HepG2 (cell line): ENCODE measurements at regions not wholly inside any gene's neighbourhood (a gene's known extent, or its start where the extent isn't known, plus 50 kb on each side); places are given as distances from the start of the nearest gene placed in this dataset.

Experiments used
- E2F5 ChIP-seq: sonication (generic); formaldehyde crosslinking; conservative IDR thresholded peaks from 2 replicates; pipeline ENCODE4 v1.4.0; 2020; ENCODE audit warnings: missing genetic modification reagents
- FOSL1 ChIP-seq: sonication (generic); formaldehyde crosslinking; IDR thresholded peaks from 2 replicates; pipeline ENCODE4 v1.9.0; 2021; ENCODE audit warnings: missing genetic modification reagents, borderline replicate concordance
- FOXC1 ChIP-seq: sonication (generic); formaldehyde crosslinking; IDR thresholded peaks from 2 replicates; pipeline ENCODE4 v1.8.0; 2022; ENCODE audit warnings: mild to moderate bottlenecking, missing genetic modification reagents, borderline replicate concordance
- FOXK1 ChIP-seq: sonication (generic); formaldehyde crosslinking; IDR thresholded peaks from 2 replicates; pipeline ENCODE4 v1.4.0; 2020; ENCODE audit warnings: low read depth, missing genetic modification reagents, borderline replicate concordance
- RAD21 ChIP-seq: fragments of 450-650 bp; formaldehyde crosslinking; IDR thresholded peaks from 2 replicates; pipeline ENCODE4 v1.5.0; 2020; ENCODE audit warnings: mild to moderate bottlenecking
- ZNF441 ChIP-seq: sonication (generic); formaldehyde crosslinking; IDR thresholded peaks from 2 replicates; pipeline ENCODE4 v1.7.0; 2021; ENCODE audit warnings: missing genetic modification reagents, borderline replicate concordance

GRCh38 chr6:113451049-113451448 is 406.1 kb upstream of the MARCKS start:
- no peak for TF ChIP-seq RAD21 (CRISPR knock-in tag)
- TF ChIP-seq FOXK1 (CRISPR knock-in tag): no peak
- no peak for TF ChIP-seq E2F5 (CRISPR knock-in tag)
- no peak for TF ChIP-seq FOXC1 (CRISPR knock-in tag)
- TF ChIP-seq FOSL1 (CRISPR knock-in tag): no peak
- no peak for TF ChIP-seq ZNF441 (CRISPR knock-in tag)
